Stimulated activated CD8-positive, alpha-beta memory T cell treated with anti-CD3 and anti-CD28 coated beads, Interleukin-15, amount 100 ng/mL, for 24 hours (primary cell): ENCODE measurements at regions not wholly inside any gene's neighbourhood (a gene's known extent, or its start where the extent isn't known, plus 50 kb on each side); places are given as distances from the start of the nearest gene placed in this dataset.
"Not testable (repeated sequence)": the region's sequence is repeated elsewhere in the genome, so short reads cannot be mapped to it uniquely, and the experiment has no call there.

ENCODE experiments used
- DNase-seq: peaks from one replicate; pipeline ENCODE4 v3.0.0-alpha.2; 2020; ENCODE audit warnings: low read depth

GRCh38 chr2:16394072-16394985 lies 271.3 kb downstream of the CYRIA start:
- no peak for DNase-seq

GRCh38 chr2:16393500-16394071 lies 272.0 kb downstream of the CYRIA start:
- DNase-seq = no peak

GRCh38 chr2:16392647-16393499 lies 272.8 kb downstream of the CYRIA start:
- DNase-seq = no peak

GRCh38 chr2:16391986-16392385 lies 273.6 kb downstream of the CYRIA start:
- no peak for DNase-seq

GRCh38 chr2:16390561-16390960 lies 275.1 kb downstream of the CYRIA start:
- DNase-seq = no peak

GRCh38 chr2:16389611-16390010 lies 276.0 kb downstream of the CYRIA start:
- DNase-seq = no peak

GRCh38 chr2:16388199-16388830 lies 277.3 kb downstream of the CYRIA start:
- DNase-seq = not testable (repeated sequence)

GRCh38 chr2:16387461-16387984 lies 278.1 kb downstream of the CYRIA start:
- no peak for DNase-seq

GRCh38 chr2:16386431-16386830 lies 279.2 kb downstream of the CYRIA start:
- DNase-seq = no peak

- no peak for DNase-seq
Measured at GRCh38 chr2:16386031-16386430, 279.6 kb downstream of the CYRIA start.

GRCh38 chr2:16385341-16385740 lies 280.3 kb downstream of the CYRIA start:
- DNase-seq = no peak

GRCh38 chr2:16383411-16383810 lies 282.2 kb downstream of the CYRIA start:
- no peak for DNase-seq

GRCh38 chr2:16382451-16382850 lies 283.2 kb downstream of the CYRIA start:
- no peak for DNase-seq

GRCh38 chr2:16381511-16381910 lies 284.1 kb downstream of the CYRIA start:
- DNase-seq = no peak

GRCh38 chr2:16379901-16380300 lies 285.7 kb downstream of the CYRIA start:
- not testable (repeated sequence) for DNase-seq

- not testable (repeated sequence) for DNase-seq
Measured at GRCh38 chr2:16379061-16379460, 286.6 kb downstream of the CYRIA start.

GRCh38 chr2:16378031-16378430 lies 287.6 kb downstream of the CYRIA start:
- no peak for DNase-seq

GRCh38 chr2:16375981-16376380 lies 289.7 kb downstream of the CYRIA start:
- no peak for DNase-seq

- no peak for DNase-seq
Measured at GRCh38 chr2:16375351-16375750, 290.3 kb downstream of the CYRIA start.

GRCh38 chr2:16374671-16375070 lies 291.0 kb downstream of the CYRIA start:
- DNase-seq = no peak

GRCh38 chr2:16373341-16373740 lies 292.3 kb downstream of the CYRIA start:
- DNase-seq = no peak

GRCh38 chr2:16371751-16372150 lies 293.9 kb downstream of the CYRIA start:
- DNase-seq = no peak
